Right atrium auricular region (tissue), 2 donors: ENCODE measurements at regions not wholly inside any gene's neighbourhood (a gene's known extent, or its start where the extent isn't known, plus 50 kb on each side); places are given as distances from the start of the nearest gene placed in this dataset.

Source experiments
- DNase-seq: peaks from one replicate; pipeline ENCODE4 v3.0.0-alpha.2; 2019; ENCODE audit warnings: low spot score
- H3K27ac ChIP-seq, 2 donors: fragments of 200-600 bp; sonication (generic); 1 replicate in 1 of 2; 2 replicates in 1 of 2; pipeline ENCODE4 v1.5.1; 2016 to 2019
- H3K27me3 ChIP-seq, 2 donors: fragments of 200-600 bp; sonication (generic); one replicate each; pipeline versions ENCODE4 v1.5.1 to v1.6.0; 2017 to 2019
- H3K36me3 ChIP-seq: fragments of 200-600 bp; sonication (generic); one replicate; pipeline ENCODE4 v1.5.1; 2016
- H3K4me1 ChIP-seq, 2 donors: fragments of 200-600 bp; sonication (generic); one replicate each; pipeline versions ENCODE4 v1.5.1 to v1.6.0; 2017 to 2019
- H3K4me3 ChIP-seq, 2 donors: fragments of 200-600 bp; sonication (generic); 1 replicate in 1 of 2; 2 replicates in 1 of 2; pipeline ENCODE4 v1.5.1; 2017 to 2019; ENCODE audit warnings: mild to moderate bottlenecking in 1 of 2, moderate library complexity in 1 of 2
- H3K9me3 ChIP-seq, 2 donors: fragments of 200-600 bp; sonication (generic); one replicate each; pipeline ENCODE4 v1.5.1; 2019
- TF ChIP-seq, protein P1 (sequence below), 2 donors: fragments of 200-600 bp; sonication (generic); IDR thresholded peaks; one replicate each; pipeline ENCODE4 v1.5.1; 2019; ENCODE audit warnings: antibody characterized with exemption in 2 of 2

- no peak overlapping the region for H3K4me3 ChIP-seq
- no peaks in the 10 kb centered on the region for H3K36me3 ChIP-seq
- H3K4me1 ChIP-seq = no peaks in the 10 kb centered on the region
- no peaks in the 10 kb centered on the region for H3K27me3 ChIP-seq
- H3K27ac ChIP-seq = no peak overlapping the region
- no peak for DNase-seq
- peaks cover 0 to under 1% of the 10 kb centered on the region in 2 donors for H3K9me3 ChIP-seq
- TF ChIP-seq, protein P1, sequence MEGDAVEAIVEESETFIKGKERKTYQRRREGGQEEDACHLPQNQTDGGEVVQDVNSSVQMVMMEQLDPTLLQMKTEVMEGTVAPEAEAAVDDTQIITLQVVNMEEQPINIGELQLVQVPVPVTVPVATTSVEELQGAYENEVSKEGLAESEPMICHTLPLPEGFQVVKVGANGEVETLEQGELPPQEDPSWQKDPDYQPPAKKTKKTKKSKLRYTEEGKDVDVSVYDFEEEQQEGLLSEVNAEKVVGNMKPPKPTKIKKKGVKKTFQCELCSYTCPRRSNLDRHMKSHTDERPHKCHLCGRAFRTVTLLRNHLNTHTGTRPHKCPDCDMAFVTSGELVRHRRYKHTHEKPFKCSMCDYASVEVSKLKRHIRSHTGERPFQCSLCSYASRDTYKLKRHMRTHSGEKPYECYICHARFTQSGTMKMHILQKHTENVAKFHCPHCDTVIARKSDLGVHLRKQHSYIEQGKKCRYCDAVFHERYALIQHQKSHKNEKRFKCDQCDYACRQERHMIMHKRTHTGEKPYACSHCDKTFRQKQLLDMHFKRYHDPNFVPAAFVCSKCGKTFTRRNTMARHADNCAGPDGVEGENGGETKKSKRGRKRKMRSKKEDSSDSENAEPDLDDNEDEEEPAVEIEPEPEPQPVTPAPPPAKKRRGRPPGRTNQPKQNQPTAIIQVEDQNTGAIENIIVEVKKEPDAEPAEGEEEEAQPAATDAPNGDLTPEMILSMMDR (IDR thresholded peaks at IDR 0.05) = no peak
These were observed 107.2 kb upstream of the LRRC3B start for GRCh38 chr3:26515351-26515750.

DNA sequence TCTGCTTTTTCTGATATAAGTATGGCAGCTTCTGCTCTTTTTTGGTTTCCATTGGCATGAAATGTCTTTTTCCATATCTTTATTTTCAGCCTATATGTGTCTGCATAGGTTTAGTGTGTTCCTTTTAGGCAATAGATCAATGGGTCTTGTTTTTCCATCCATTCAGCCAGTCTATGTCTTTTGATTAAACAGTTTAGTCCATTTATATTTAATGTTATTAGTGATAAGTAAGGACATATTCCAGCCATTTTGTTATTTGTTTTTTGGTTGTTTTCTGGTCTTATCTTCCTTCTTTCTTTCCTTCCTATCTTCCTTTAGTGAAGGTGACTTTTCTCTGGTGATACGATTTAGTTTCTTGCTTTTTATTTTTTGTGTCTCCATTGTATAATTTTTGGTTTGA is 101.3 kb upstream of the LRRC3B start:
- TF ChIP-seq, protein P1 (IDR thresholded peaks at IDR 0.05) = no peak
- Histone ChIP-seq H3K36me3 (no peaks in the 10 kb centered on the region), H3K4me1 (no peaks in the 10 kb centered on the region), H3K27ac (no peak overlapping the region), H3K4me3 (no peak overlapping the region), H3K9me3 (peaks cover 0 to 19% of the 10 kb centered on the region in 2 donors), H3K27me3 (no peaks in the 10 kb centered on the region)
- no peak for DNase-seq

GRCh38 chr3:26522919-26523318 is 99.7 kb upstream of the LRRC3B start:
- H3K9me3 ChIP-seq = peaks cover 0 to 19% of the 10 kb centered on the region in 2 donors
- no peaks in the 10 kb centered on the region for H3K4me1 ChIP-seq
- H3K27me3 ChIP-seq = no peaks in the 10 kb centered on the region
- no peaks in the 10 kb centered on the region for H3K36me3 ChIP-seq
- TF ChIP-seq, protein P1 (IDR thresholded peaks at IDR 0.05) = no peak
- H3K4me3 ChIP-seq = no peak overlapping the region
- no peak for DNase-seq
- no peak overlapping the region for H3K27ac ChIP-seq

DNA sequence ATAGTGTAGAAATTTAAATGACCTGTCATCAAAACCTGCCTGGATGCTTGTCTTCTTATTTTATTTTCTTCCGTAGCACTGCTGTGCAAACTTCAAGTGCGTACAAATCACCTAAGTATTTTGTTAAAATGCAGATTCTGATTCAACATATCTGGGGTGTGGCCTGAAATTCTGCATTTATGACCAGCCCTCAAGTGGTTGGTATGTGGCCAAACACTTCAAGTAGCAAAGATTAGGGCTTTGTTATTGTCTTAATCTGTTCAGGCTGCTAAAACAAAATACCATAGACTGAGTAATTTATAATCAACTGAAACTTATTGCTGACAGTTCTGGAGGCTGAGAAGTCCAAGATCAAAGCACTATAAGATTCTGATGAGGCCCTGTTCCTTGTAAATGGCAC is 97.6 kb upstream of the LRRC3B start:
- Histone ChIP-seq H3K4me3 (no peak overlapping the region), H3K9me3 (peaks cover 0 to 19% of the 10 kb centered on the region in 2 donors), H3K27ac (no peak overlapping the region), H3K4me1 (no peaks in the 10 kb centered on the region), H3K27me3 (no peaks in the 10 kb centered on the region), H3K36me3 (no peaks in the 10 kb centered on the region)
- TF ChIP-seq, protein P1 (IDR thresholded peaks at IDR 0.05) = no peak
- no peak for DNase-seq

- H3K4me1 ChIP-seq = no peaks in the 10 kb centered on the region
- H3K36me3 ChIP-seq = no peaks in the 10 kb centered on the region
- H3K27ac ChIP-seq = no peak overlapping the region
- TF ChIP-seq, protein P1 (IDR thresholded peaks at IDR 0.05) = no peak
- H3K27me3 ChIP-seq = no peaks in the 10 kb centered on the region
- no peaks in the 10 kb centered on the region for H3K9me3 ChIP-seq
- DNase-seq = no peak
- H3K4me3 ChIP-seq = no peak overlapping the region
These were observed 87.4 kb upstream of the LRRC3B start for GRCh38 chr3:26535151-26535550.

GRCh38 chr3:26536955-26537354 is 85.6 kb upstream of the LRRC3B start:
- no peak for DNase-seq
- Histone ChIP-seq H3K9me3 (no peaks in the 10 kb centered on the region), H3K4me1 (no peaks in the 10 kb centered on the region), H3K4me3 (no peak overlapping the region), H3K36me3 (no peaks in the 10 kb centered on the region), H3K27me3 (no peaks in the 10 kb centered on the region), H3K27ac (no peak overlapping the region)
- TF ChIP-seq, protein P1 (IDR thresholded peaks at IDR 0.05) = no peak
